Liver (tissue), 8 donors: ENCODE measurements at regions not wholly inside any gene's neighbourhood (a gene's known extent, or its start where the extent isn't known, plus 50 kb on each side); places are given as distances from the start of the nearest gene placed in this dataset.

Experiments used
- DNase-seq: peaks from one replicate; pipeline ENCODE4 v3.0.0-alpha.2; 2017; ENCODE audit warnings: low spot score
- H3K27ac ChIP-seq, 2 donors: one replicate each; pipeline ENCODE4 v1.7.0; 2013; ENCODE audit warnings: inconsistent platforms in 2 of 2, low read length in 2 of 2, control low read depth in 1 of 2, low read depth in 1 of 2, mild to moderate bottlenecking in 1 of 2
- H3K27me3 ChIP-seq, 4 donors: one replicate each; pipeline versions ENCODE4 v1.6.1 to v1.7.0; 2013; ENCODE audit warnings: low read length in 3 of 4, inconsistent platforms in 1 of 4, mild to moderate bottlenecking in 1 of 4, moderate library complexity in 1 of 4; ENCODE audit not compliant: control insufficient read depth in 4 of 4, insufficient read depth in 4 of 4
- H3K36me3 ChIP-seq, 4 donors: one replicate each; pipeline versions ENCODE4 v1.6.1 to v1.7.0; 2013; ENCODE audit warnings: low read length in 3 of 4, mild to moderate bottlenecking in 3 of 4, low read depth in 1 of 4, moderate library complexity in 1 of 4; ENCODE audit not compliant: control insufficient read depth in 4 of 4, insufficient read depth in 3 of 4
- H3K4me1 ChIP-seq, 4 donors: one replicate each; pipeline versions ENCODE4 v1.6.1 to v1.7.0; 2013; ENCODE audit warnings: low read length in 3 of 4, mild to moderate bottlenecking in 3 of 4, moderate library complexity in 1 of 4; ENCODE audit not compliant: control insufficient read depth in 4 of 4, insufficient read depth in 4 of 4
- H3K4me3 ChIP-seq, 3 donors: one replicate each; pipeline versions ENCODE4 v1.6.1 to v1.7.0; 2013; ENCODE audit warnings: low read length in 3 of 3, control low read depth in 1 of 3, low read depth in 1 of 3, mild to moderate bottlenecking in 1 of 3
- H3K9ac ChIP-seq, 2 donors: one replicate each; pipeline ENCODE4 v1.7.0; 2013; ENCODE audit warnings: low read length in 2 of 2, mild to moderate bottlenecking in 2 of 2, moderate library complexity in 2 of 2, control low read depth in 1 of 2, low read depth in 1 of 2
- H3K9me3 ChIP-seq, 4 donors: one replicate each; pipeline versions ENCODE4 v1.6.1 to v1.7.0; 2013; ENCODE audit warnings: low read length in 3 of 4; ENCODE audit not compliant: control insufficient read depth in 4 of 4
- EGR1 ChIP-seq, 2 donors: IDR thresholded peaks; 2 replicates each; pipeline ENCODE4 v1.6.1; 2016 to 2018; ENCODE audit warnings: antibody characterized with exemption in 2 of 2, low read depth in 2 of 2
- FOXA1 ChIP-seq: IDR thresholded peaks from 2 replicates; pipeline ENCODE4 v1.6.1; 2016; ENCODE audit warnings: antibody characterized with exemption
- FOXA2 ChIP-seq: IDR thresholded peaks from 2 replicates; pipeline ENCODE4 v1.6.1; 2016; ENCODE audit warnings: antibody characterized with exemption
- GABPA ChIP-seq, 2 donors: IDR thresholded peaks in 1 of 2; conservative IDR thresholded peaks in 1 of 2; 2 replicates each; pipeline ENCODE4 v1.6.1; 2016; ENCODE audit warnings: antibody characterized with exemption in 2 of 2, mild to moderate bottlenecking in 1 of 2, moderate library complexity in 1 of 2
- HNF4A ChIP-seq, 2 donors: conservative IDR thresholded peaks; 2 replicates each; pipeline ENCODE4 v1.6.1; 2016; ENCODE audit warnings: antibody characterized with exemption in 2 of 2, mild to moderate bottlenecking in 2 of 2
- HNF4G ChIP-seq: IDR thresholded peaks from 2 replicates; pipeline ENCODE4 v1.6.1; 2016; ENCODE audit warnings: antibody characterized with exemption
- JUND ChIP-seq, 2 donors: IDR thresholded peaks; 2 replicates each; pipeline ENCODE4 v1.6.1; 2016; ENCODE audit warnings: antibody characterized with exemption in 2 of 2
- MAX ChIP-seq: IDR thresholded peaks from 2 replicates; pipeline ENCODE4 v1.6.1; 2016; ENCODE audit warnings: antibody characterized with exemption
- NR2F2 ChIP-seq: IDR thresholded peaks from 2 replicates; pipeline ENCODE4 v1.6.1; 2016; ENCODE audit warnings: antibody characterized with exemption
- RAD21 ChIP-seq, 2 donors: IDR thresholded peaks; 2 replicates each; pipeline ENCODE4 v1.6.1; 2016; ENCODE audit warnings: antibody characterized with exemption in 2 of 2, mild to moderate bottlenecking in 2 of 2
- RXRA ChIP-seq, 2 donors: IDR thresholded peaks; 2 replicates each; pipeline ENCODE4 v1.6.1; 2017 to 2018; ENCODE audit warnings: antibody characterized with exemption in 2 of 2, mild to moderate bottlenecking in 1 of 2
- SP1 ChIP-seq: IDR thresholded peaks from 2 replicates; pipeline ENCODE4 v1.6.1; 2018; ENCODE audit warnings: antibody characterized with exemption, mild to moderate bottlenecking
- TAF1 ChIP-seq: conservative IDR thresholded peaks from 2 replicates; pipeline ENCODE4 v1.6.1; 2016; ENCODE audit warnings: antibody characterized with exemption, mild to moderate bottlenecking
- YY1 ChIP-seq: IDR thresholded peaks from 2 replicates; pipeline ENCODE4 v1.6.1; 2016; ENCODE audit warnings: antibody characterized with exemption, mild to moderate bottlenecking
- ZBTB33 ChIP-seq: IDR thresholded peaks from 2 replicates; pipeline ENCODE4 v1.6.1; 2016; ENCODE audit warnings: antibody characterized with exemption
- WGBS: extraction: QIAGEN DNeasy Blood & Tissue Kit; methylation state at CpG from one replicate; pipeline ENCODE4 v1.1.7; 2013; 5-methylcytosine and 5-hydroxymethylcytosine counted together
- TF ChIP-seq, protein P1 (sequence below): IDR thresholded peaks from 2 replicates; pipeline ENCODE4 v1.6.1; 2016; ENCODE audit warnings: antibody characterized with exemption, mild to moderate bottlenecking
- TF ChIP-seq, protein P2 (sequence below): fragments of 150-350 bp; IDR thresholded peaks from 2 replicates; pipeline ENCODE4 v1.5.1; 2017; ENCODE audit warnings: improper control_type of control experiment, low read depth, low read length; ENCODE audit not compliant: missing input control
- TF ChIP-seq, protein P3 (sequence below): IDR thresholded peaks from 2 replicates; pipeline ENCODE4 v1.6.1; 2016; ENCODE audit warnings: antibody characterized with exemption
- donor health status: healthy.
- donor health status: healthy.
- donor health status: healthy.
- donor health status: healthy.
- donor health status: healthy.

- WGBS = 97% methylated on average over 1 of the region's 1 CpG
- DNase-seq = no peak
Measured at GRCh38 chr7:112876877-112877276, 86.7 kb upstream of the TMEM168 start.

More at GRCh38 chr7:112876877-112877276, 86.7 kb upstream of the TMEM168 start:
- H3K4me1 ChIP-seq = no peaks in the 10 kb centered on the region
- no peaks in the 10 kb centered on the region for H3K27me3 ChIP-seq
- H3K9me3 ChIP-seq = no peaks in the 10 kb centered on the region
- no peak for TF ChIP-seq NR2F2
- no peak for TF ChIP-seq FOXA2
- TF ChIP-seq ZBTB33 = no peak
- no peak for TF ChIP-seq HNF4G
- TF ChIP-seq YY1 = no peak
- TF ChIP-seq GABPA (IDR thresholded peaks at IDR 0.05 in 1 of 2, conservative IDR thresholded peaks at IDR 0.05 in 1 of 2) = no peak
- no peak for TF ChIP-seq HNF4A (conservative IDR thresholded peaks at IDR 0.05)
- TF ChIP-seq, protein P1, sequence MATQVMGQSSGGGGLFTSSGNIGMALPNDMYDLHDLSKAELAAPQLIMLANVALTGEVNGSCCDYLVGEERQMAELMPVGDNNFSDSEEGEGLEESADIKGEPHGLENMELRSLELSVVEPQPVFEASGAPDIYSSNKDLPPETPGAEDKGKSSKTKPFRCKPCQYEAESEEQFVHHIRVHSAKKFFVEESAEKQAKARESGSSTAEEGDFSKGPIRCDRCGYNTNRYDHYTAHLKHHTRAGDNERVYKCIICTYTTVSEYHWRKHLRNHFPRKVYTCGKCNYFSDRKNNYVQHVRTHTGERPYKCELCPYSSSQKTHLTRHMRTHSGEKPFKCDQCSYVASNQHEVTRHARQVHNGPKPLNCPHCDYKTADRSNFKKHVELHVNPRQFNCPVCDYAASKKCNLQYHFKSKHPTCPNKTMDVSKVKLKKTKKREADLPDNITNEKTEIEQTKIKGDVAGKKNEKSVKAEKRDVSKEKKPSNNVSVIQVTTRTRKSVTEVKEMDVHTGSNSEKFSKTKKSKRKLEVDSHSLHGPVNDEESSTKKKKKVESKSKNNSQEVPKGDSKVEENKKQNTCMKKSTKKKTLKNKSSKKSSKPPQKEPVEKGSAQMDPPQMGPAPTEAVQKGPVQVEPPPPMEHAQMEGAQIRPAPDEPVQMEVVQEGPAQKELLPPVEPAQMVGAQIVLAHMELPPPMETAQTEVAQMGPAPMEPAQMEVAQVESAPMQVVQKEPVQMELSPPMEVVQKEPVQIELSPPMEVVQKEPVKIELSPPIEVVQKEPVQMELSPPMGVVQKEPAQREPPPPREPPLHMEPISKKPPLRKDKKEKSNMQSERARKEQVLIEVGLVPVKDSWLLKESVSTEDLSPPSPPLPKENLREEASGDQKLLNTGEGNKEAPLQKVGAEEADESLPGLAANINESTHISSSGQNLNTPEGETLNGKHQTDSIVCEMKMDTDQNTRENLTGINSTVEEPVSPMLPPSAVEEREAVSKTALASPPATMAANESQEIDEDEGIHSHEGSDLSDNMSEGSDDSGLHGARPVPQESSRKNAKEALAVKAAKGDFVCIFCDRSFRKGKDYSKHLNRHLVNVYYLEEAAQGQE = no peak
- no peak for TF ChIP-seq TAF1
- TF ChIP-seq, protein P2, sequence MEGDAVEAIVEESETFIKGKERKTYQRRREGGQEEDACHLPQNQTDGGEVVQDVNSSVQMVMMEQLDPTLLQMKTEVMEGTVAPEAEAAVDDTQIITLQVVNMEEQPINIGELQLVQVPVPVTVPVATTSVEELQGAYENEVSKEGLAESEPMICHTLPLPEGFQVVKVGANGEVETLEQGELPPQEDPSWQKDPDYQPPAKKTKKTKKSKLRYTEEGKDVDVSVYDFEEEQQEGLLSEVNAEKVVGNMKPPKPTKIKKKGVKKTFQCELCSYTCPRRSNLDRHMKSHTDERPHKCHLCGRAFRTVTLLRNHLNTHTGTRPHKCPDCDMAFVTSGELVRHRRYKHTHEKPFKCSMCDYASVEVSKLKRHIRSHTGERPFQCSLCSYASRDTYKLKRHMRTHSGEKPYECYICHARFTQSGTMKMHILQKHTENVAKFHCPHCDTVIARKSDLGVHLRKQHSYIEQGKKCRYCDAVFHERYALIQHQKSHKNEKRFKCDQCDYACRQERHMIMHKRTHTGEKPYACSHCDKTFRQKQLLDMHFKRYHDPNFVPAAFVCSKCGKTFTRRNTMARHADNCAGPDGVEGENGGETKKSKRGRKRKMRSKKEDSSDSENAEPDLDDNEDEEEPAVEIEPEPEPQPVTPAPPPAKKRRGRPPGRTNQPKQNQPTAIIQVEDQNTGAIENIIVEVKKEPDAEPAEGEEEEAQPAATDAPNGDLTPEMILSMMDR = no peak
- TF ChIP-seq, protein P3, sequence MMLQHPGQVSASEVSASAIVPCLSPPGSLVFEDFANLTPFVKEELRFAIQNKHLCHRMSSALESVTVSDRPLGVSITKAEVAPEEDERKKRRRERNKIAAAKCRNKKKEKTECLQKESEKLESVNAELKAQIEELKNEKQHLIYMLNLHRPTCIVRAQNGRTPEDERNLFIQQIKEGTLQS = no peak
- TF ChIP-seq EGR1 (IDR thresholded peaks at IDR 0.05; ENCODE audit: low read depth in 2 of 2) = no peak
- no peak for TF ChIP-seq RAD21 (IDR thresholded peaks at IDR 0.05)
- TF ChIP-seq JUND (IDR thresholded peaks at IDR 0.05) = no peak
- no peak for TF ChIP-seq SP1
- no peak for TF ChIP-seq RXRA (IDR thresholded peaks at IDR 0.05)
- TF ChIP-seq MAX = no peak
- TF ChIP-seq FOXA1 = no peak
- H3K4me3 ChIP-seq = no peak overlapping the region
- H3K9ac ChIP-seq = no peak overlapping the region
- H3K27ac ChIP-seq = no peak overlapping the region
- H3K36me3 ChIP-seq = no peaks in the 10 kb centered on the region
